Posterior cingulate gyrus (tissue), 11 donors: ENCODE measurements at regions not wholly inside any gene's neighbourhood (a gene's known extent, or its start where the extent isn't known, plus 50 kb on each side); places are given as distances from the start of the nearest gene placed in this dataset.
A peak's percentile ranks its signal among the peaks of the same experiment; 100 is the strongest.

Source experiments
- DNase-seq, 10 donors: peaks; one replicate each; pipeline versions ENCODE4 v3.0.0 to v3.0.0-alpha.2; 2020 to 2021; ENCODE audit warnings: mixed read lengths in 3 of 10
- intact Hi-C: fragments of 100-400 bp; cut with DNase I; formaldehyde crosslinking; loops from one replicate; pipeline ENCODE4 v1.15.1; 2023

GRCh38 chr1:34405266-34405959 lies 228.7 kb downstream of the C1orf94 start:
- DNase-seq, result no peak
- intact Hi-C loops, result no loop called here

GRCh38 chr1:34406377-34406776 lies 229.7 kb downstream of the C1orf94 start:
- DNase-seq, result no peak
- intact Hi-C loops, result no loop called here

GRCh38 chr1:34406833-34407539 lies 230.3 kb downstream of the C1orf94 start:
- intact Hi-C loops, result no loop called here
- no peak for DNase-seq

GRCh38 chr1:34408011-34408410 lies 231.3 kb downstream of the C1orf94 start:
- no peak for DNase-seq
- intact Hi-C loops, result no loop called here

- intact Hi-C loops, result no loop called here
- no peak for DNase-seq
Observed at GRCh38 chr1:34409689-34410229, 233.1 kb downstream of the C1orf94 start.

- intact Hi-C loops, result no loop called here
Observed at GRCh38 chr1:34412598-34413370, 236.1 kb downstream of the C1orf94 start.

GRCh38 chr1:34415140-34415539 lies 238.4 kb downstream of the C1orf94 start:
- intact Hi-C loops, result no loop called here
- DNase-seq, result no peak

More at GRCh38 chr1:34412598-34413370, 236.1 kb downstream of the C1orf94 start:
- DNase-seq, result peak in 2 of 10 donors; percentile 11 to 70

- no peak for DNase-seq
- intact Hi-C loops, result no loop called here
Observed at GRCh38 chr1:34418166-34418565, 241.5 kb downstream of the C1orf94 start.

- intact Hi-C loops, result no loop called here
- no peak for DNase-seq
Observed at GRCh38 chr1:34419663-34420136, 243.0 kb downstream of the C1orf94 start.

GRCh38 chr1:34425046-34425445 lies 248.3 kb downstream of the C1orf94 start:
- DNase-seq, result peak in 1 of 10 donors; percentile 2
- intact Hi-C loops, result no loop called here

GRCh38 chr1:34425785-34426184 lies 249.1 kb downstream of the C1orf94 start:
- intact Hi-C loops, result no loop called here

GRCh38 chr1:34426325-34426896 lies 249.7 kb downstream of the C1orf94 start:
- peak in 1 of 10 donors; percentile 21 for DNase-seq
- intact Hi-C loops, result no loop called here

More at GRCh38 chr1:34425785-34426184, 249.1 kb downstream of the C1orf94 start:
- no peak for DNase-seq

GRCh38 chr1:34427170-34427569 lies 250.5 kb downstream of the C1orf94 start:
- peak in 1 of 10 donors; percentile 65 for DNase-seq
- intact Hi-C loops, result no loop called here

GRCh38 chr1:34433099-34433498 lies 256.4 kb downstream of the C1orf94 start:
- intact Hi-C loops, result no loop called here
- DNase-seq, result peak in 1 of 10 donors; percentile 8

GRCh38 chr1:34436836-34437235 lies 260.1 kb downstream of the C1orf94 start:
- intact Hi-C loops, result no loop called here

GRCh38 chr1:34441259-34442069 lies 264.8 kb downstream of the C1orf94 start:
- DNase-seq, result no peak
- intact Hi-C loops, result no loop called here

More at GRCh38 chr1:34436836-34437235, 260.1 kb downstream of the C1orf94 start:
- DNase-seq, result no peak

GRCh38 chr1:34444516-34444915 lies 267.8 kb downstream of the C1orf94 start:
- intact Hi-C loops, result no loop called here
- no peak for DNase-seq

- intact Hi-C loops, result no loop called here
- DNase-seq, result no peak
Observed at GRCh38 chr1:34450325-34450724, 273.6 kb downstream of the C1orf94 start.

- no peak for DNase-seq
- intact Hi-C loops, result no loop called here
Observed at GRCh38 chr1:34452451-34452850, 275.7 kb downstream of the C1orf94 start.

GRCh38 chr1:34455121-34455520 lies 278.4 kb downstream of the C1orf94 start:
- intact Hi-C loops, result no loop called here
- DNase-seq, result no peak
